Panc1 (cell line): ENCODE measurements at regions not wholly inside any gene's neighbourhood (a gene's known extent, or its start where the extent isn't known, plus 50 kb on each side); places are given as distances from the start of the nearest gene placed in this dataset.

Source experiments
- ATAC-seq: fragments of 200-7000 bp; cut with Tn5 transposase; 2 replicates; pipeline ENCODE4 v1.9.1; 2020; ENCODE audit warnings: mild to moderate bottlenecking, moderate library complexity
- BruUV-seq: library from RNA; stranded (reverse); fragments of 400-500 nt; replicated peaks from 2 replicates; lab custom pipeline; 2021; lab: Mats Ljungman, UMichigan
- CTCF ChIA-PET: fragments of 300-600 bp; sonication (Branson Sonifier 250); formaldehyde crosslinking; loops from one replicate; lab custom pipeline; 2022; ENCODE audit warnings: antibody characterized with exemption; lab: Charles Lee
- POLR2A ChIA-PET: fragments of 300-600 bp; sonication (Branson Sonifier 250); formaldehyde crosslinking; loops from one replicate; lab custom pipeline; 2022; ENCODE audit warnings: antibody characterized with exemption; lab: Charles Lee
- DNase-seq: peaks from one replicate; pipeline ENCODE4 v3.0.0-alpha.2; 2010; ENCODE audit warnings: low read depth, low spot score
- H3K27ac ChIP-seq: 2 replicates; pipeline ENCODE4 v1.5.1; 2011; ENCODE audit warnings: mild to moderate bottlenecking, low read length, inconsistent platforms
- H3K27me3 ChIP-seq: fragments of 200-500 bp; sonication (Bioruptor generic); 2 replicates; pipeline ENCODE4 v1.6.0; 2014; ENCODE audit warnings: low read length, inconsistent platforms; ENCODE audit not compliant: control insufficient read depth, insufficient read depth
- H3K36me3 ChIP-seq: fragments of 200-500 bp; sonication (Bioruptor generic); 2 replicates; pipeline ENCODE4 v1.5.1; 2014; ENCODE audit warnings: inconsistent platforms, mild to moderate bottlenecking, low read length, moderate library complexity; ENCODE audit not compliant: control insufficient read depth, insufficient read depth
- H3K4me1 ChIP-seq: 2 replicates; pipeline ENCODE4 v1.5.1; 2011; ENCODE audit warnings: inconsistent platforms, mild to moderate bottlenecking, low read length, moderate library complexity; ENCODE audit not compliant: control insufficient read depth, insufficient read depth
- H3K4me3 ChIP-seq, 2 experiments: 2 replicates each; pipeline ENCODE4 v1.5.1; 2011 to 2012; ENCODE audit warnings: low read depth in 2 of 2, low read length in 2 of 2, mild to moderate bottlenecking in 2 of 2, inconsistent platforms in 1 of 2, moderate library complexity in 1 of 2
- H3K9me3 ChIP-seq: fragments of 200-500 bp; sonication (Bioruptor generic); 2 replicates; pipeline ENCODE4 v1.5.1; 2014; ENCODE audit warnings: low read depth, mild to moderate bottlenecking, inconsistent platforms, low read length, moderate library complexity; ENCODE audit not compliant: control insufficient read depth, insufficient read depth
- CTCF ChIP-seq: fragments of 450-650 bp; IDR thresholded peaks from 2 replicates; pipeline ENCODE4 v1.5.1; 2017; ENCODE audit warnings: mild to moderate bottlenecking
- POLR2AphosphoS5 ChIP-seq: IDR thresholded peaks from 2 replicates; pipeline ENCODE4 v1.6.1; 2012; ENCODE audit warnings: mild to moderate bottlenecking, low read depth, low read length, moderate library complexity
- REST ChIP-seq, 2 experiments: IDR thresholded peaks; 2 replicates each; pipeline ENCODE4 v1.6.1; 2011 to 2012; ENCODE audit warnings: low read depth in 2 of 2, control low read depth in 1 of 2, low read length in 1 of 2, mild to moderate bottlenecking in 1 of 2, moderate library complexity in 1 of 2; ENCODE audit not compliant: insufficient read depth in 1 of 2
- SIN3A ChIP-seq: IDR thresholded peaks from 2 replicates; pipeline ENCODE4 v1.6.1; 2012; ENCODE audit warnings: low read depth, mild to moderate bottlenecking, low read length, moderate library complexity, borderline replicate concordance; ENCODE audit not compliant: insufficient read depth
- TCF7L2 ChIP-seq: IDR thresholded peaks from 2 replicates; pipeline ENCODE4 v1.6.1; 2011; ENCODE audit warnings: mild to moderate bottlenecking, low read depth, low read length, inconsistent platforms
- in situ Hi-C: cut with HindIII; loops from 2 replicates; pipeline ENCODE4 v1.10.0; 2016; ENCODE audit warnings: low sequenced_read_pairs, low pct_unique_long_range_greater_than_20kb
- intact Hi-C: fragments of 100-400 bp; cut with micrococcal nuclease; formaldehyde crosslinking; loops from one replicate; pipeline ENCODE4 v1.10.0; 2022; ENCODE audit not compliant: unreplicated experiment

- intact Hi-C loops (no loop called here), in situ Hi-C loops (no loop called here)
- CTCF ChIA-PET = no interaction called here
Observed at GRCh38 chr18:59777636-59778035, 80.4 kb upstream of the CCBE1 start.

GRCh38 chr18:59769129-59769865, 72.1 kb upstream of the CCBE1 start:
- no peak overlapping the region for H3K4me3 ChIP-seq
- no peak overlapping the region for H3K27ac ChIP-seq
- no peaks in the 10 kb centered on the region for H3K27me3 ChIP-seq
- no peak for DNase-seq
- intact Hi-C loops = no loop called here
- POLR2A ChIA-PET = no interaction called here
- no peaks in the 10 kb centered on the region for H3K4me1 ChIP-seq
- TF ChIP-seq TCF7L2 (no peak), CTCF (no peak), REST (IDR thresholded peaks at IDR 0.05; ENCODE audit: insufficient read depth in 1 of 2, low read depth in 2 of 2, low read length in 1 of 2) (no peak), POLR2AphosphoS5 (no peak), SIN3A (no peak)
- in situ Hi-C loops = no loop called here
- BruUV-seq = no TSS peak
- H3K36me3 ChIP-seq = no peaks in the 10 kb centered on the region
- no peaks in the 10 kb centered on the region for H3K9me3 ChIP-seq
- CTCF ChIA-PET = no interaction called here
- ATAC-seq = no peak

More at GRCh38 chr18:59777636-59778035, 80.4 kb upstream of the CCBE1 start:
- DNase-seq (no peak), ATAC-seq (no peak)
- BruUV-seq = no TSS peak
- no peaks in the 10 kb centered on the region for H3K27me3 ChIP-seq
- H3K4me3 ChIP-seq = no peak overlapping the region
- no peaks in the 10 kb centered on the region for H3K36me3 ChIP-seq
- POLR2A ChIA-PET = no interaction called here
- TF ChIP-seq POLR2AphosphoS5 = no peak
- TF ChIP-seq CTCF = no peak
- no peak for TF ChIP-seq REST (IDR thresholded peaks at IDR 0.05; ENCODE audit: insufficient read depth in 1 of 2, low read depth in 2 of 2, low read length in 1 of 2)
- no peak for TF ChIP-seq SIN3A
- TF ChIP-seq TCF7L2 = no peak
- H3K9me3 ChIP-seq = no peaks in the 10 kb centered on the region
- no peak overlapping the region for H3K27ac ChIP-seq
- H3K4me1 ChIP-seq = no peaks in the 10 kb centered on the region
